CD4-positive, CD25-positive, alpha-beta regulatory T cell (primary cell): ENCODE measurements at regions not wholly inside any gene's neighbourhood (a gene's known extent, or its start where the extent isn't known, plus 50 kb on each side); places are given as distances from the start of the nearest gene placed in this dataset.

Source experiments
- ATAC-seq, 2 donors: fragments of 150-1000 bp; cut with Tn5 transposase; one replicate each; pipeline ENCODE4 v1.10.0; 2021; ENCODE audit warnings: low read depth in 2 of 2, moderate number of reproducible peaks in 2 of 2, moderate library complexity in 1 of 2
- DNase-seq, 3 donors: peaks; one replicate each; pipeline versions ENCODE4 v3.0.0 to v3.0.0-alpha.2; 2012 to 2022; ENCODE audit warnings: mixed read lengths in 1 of 3
- H3K27ac ChIP-seq: one replicate; pipeline ENCODE4 v1.7.0; 2013; ENCODE audit warnings: mild to moderate bottlenecking, low read length; ENCODE audit not compliant: insufficient read depth, poor library complexity, severe bottlenecking
- H3K27me3 ChIP-seq: one replicate; pipeline ENCODE4 v1.7.0; 2013; ENCODE audit warnings: low read length; ENCODE audit not compliant: control insufficient read depth, insufficient read depth
- H3K36me3 ChIP-seq: one replicate; pipeline ENCODE4 v1.7.0; 2013; ENCODE audit warnings: mild to moderate bottlenecking, low read length, moderate library complexity; ENCODE audit not compliant: control insufficient read depth, insufficient read depth
- H3K4me1 ChIP-seq: 2 replicates; pipeline ENCODE4 v1.7.0; 2013; ENCODE audit warnings: mild to moderate bottlenecking, low read length; ENCODE audit not compliant: insufficient read depth, control insufficient read depth, poor library complexity, severe bottlenecking
- H3K4me3 ChIP-seq: one replicate; pipeline ENCODE4 v1.7.0; 2013; ENCODE audit warnings: low read depth, mild to moderate bottlenecking, low read length, moderate library complexity
- H3K9me3 ChIP-seq, 2 experiments: 1 replicate in 1 of 2; 2 replicates in 1 of 2; pipeline ENCODE4 v1.7.0; 2013; ENCODE audit warnings: low read length in 2 of 2, mild to moderate bottlenecking in 1 of 2, moderate library complexity in 1 of 2; ENCODE audit not compliant: control insufficient read depth in 2 of 2
- H3K27ac Mint-ChIP-seq, 3 donors: one replicate each; pipeline ENCODE4 v1.8.0; 2020 to 2022; ENCODE audit warnings: mild to moderate bottlenecking in 3 of 3, mixed read lengths in 3 of 3, moderate library complexity in 2 of 3
- H3K27me3 Mint-ChIP-seq: one replicate; pipeline ENCODE4 v1.8.0; 2022; ENCODE audit warnings: mild to moderate bottlenecking, mixed read lengths
- H3K36me3 Mint-ChIP-seq: one replicate; pipeline ENCODE4 v1.8.0; 2020; ENCODE audit warnings: mixed read lengths
- H3K4me1 Mint-ChIP-seq, 4 donors: one replicate each; pipeline ENCODE4 v1.8.0; 2020 to 2022; ENCODE audit warnings: mixed read lengths in 4 of 4, mild to moderate bottlenecking in 1 of 4
- H3K4me3 Mint-ChIP-seq, 4 donors: one replicate each; pipeline ENCODE4 v1.8.0; 2020 to 2022; ENCODE audit warnings: mild to moderate bottlenecking in 4 of 4, mixed read lengths in 4 of 4, moderate library complexity in 3 of 4
- H3K9me3 Mint-ChIP-seq, 7 donors: one replicate each; pipeline ENCODE4 v1.8.0; 2020 to 2022; ENCODE audit warnings: mixed read lengths in 7 of 7, mild to moderate bottlenecking in 3 of 7, moderate library complexity in 2 of 7

DNA sequence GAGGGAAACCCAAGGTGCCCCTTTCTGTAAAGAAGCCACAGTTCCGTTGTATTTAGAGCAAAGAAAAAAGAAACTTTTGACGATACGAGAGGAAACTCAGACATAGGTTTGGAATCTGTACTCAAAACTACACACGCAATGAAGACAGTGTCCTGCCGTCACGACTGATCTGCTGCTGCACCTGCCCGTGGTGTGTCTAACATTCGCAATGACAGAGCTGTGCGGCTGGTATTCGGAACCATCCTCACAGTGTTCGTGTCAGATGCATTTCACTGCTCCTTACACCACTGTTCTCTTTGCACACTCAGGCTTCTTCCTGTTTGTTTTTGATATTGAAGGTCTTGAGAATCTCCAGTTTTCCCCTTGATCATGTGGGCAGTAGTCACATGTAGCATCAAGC is 84.8 kb downstream of the RTL6 start:
- H3K27me3 ChIP-seq: no peaks in the 10 kb centered on the region
- no peak overlapping the region for H3K27ac ChIP-seq
- Mint-ChIP-seq H3K27me3 (no peaks in the 10 kb centered on the region), H3K36me3 (no peaks in the 10 kb centered on the region), H3K9me3 (peaks cover 0 to 4% (median 0%) of the 10 kb centered on the region in 7 donors), H3K4me1 (no peaks in the 10 kb centered on the region), H3K27ac (no peak overlapping the region), H3K4me3 (no peak overlapping the region)
- no peak overlapping the region for H3K4me3 ChIP-seq
- no peaks in the 10 kb centered on the region for H3K9me3 ChIP-seq
- H3K4me1 ChIP-seq: no peaks in the 10 kb centered on the region
- ATAC-seq (no peak), DNase-seq (no peak)
- no peaks in the 10 kb centered on the region for H3K36me3 ChIP-seq

DNA sequence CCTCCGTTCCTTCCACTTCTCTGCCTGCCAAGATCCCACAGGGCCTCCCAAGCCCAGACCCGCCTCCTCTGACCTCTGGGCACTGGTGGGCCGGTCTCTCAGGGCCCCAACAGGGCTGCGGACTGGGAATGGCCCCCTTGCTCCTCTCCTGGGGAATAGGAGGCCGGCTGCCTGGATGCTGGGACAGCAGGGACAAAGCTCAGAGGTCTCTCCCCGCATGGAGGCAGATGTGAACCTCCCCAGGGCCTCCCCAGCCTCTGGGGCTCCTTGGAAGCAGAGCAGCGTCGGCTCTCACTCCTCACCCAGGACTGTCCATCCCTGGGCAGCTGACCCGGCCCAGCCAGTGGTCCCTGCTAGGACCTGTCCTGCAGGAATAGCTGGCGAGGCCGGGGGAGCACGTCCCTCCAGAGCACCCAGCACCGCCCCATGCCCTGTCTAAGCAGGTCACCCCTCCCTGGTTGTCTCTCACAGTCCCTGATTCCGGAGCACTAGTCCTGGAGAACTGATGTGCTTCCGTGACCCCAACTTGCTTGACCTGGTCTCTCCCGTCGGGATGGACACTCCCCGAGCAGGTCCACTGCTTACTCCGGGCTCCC is 85.8 kb downstream of the RTL6 start:
- no peak for ATAC-seq
- no peak overlapping the region for H3K27ac ChIP-seq
- Mint-ChIP-seq H3K27me3 (no peaks in the 10 kb centered on the region), H3K9me3 (peaks cover 0 to 4% (median 0%) of the 10 kb centered on the region in 7 donors), H3K4me1 (no peaks in the 10 kb centered on the region), H3K27ac (no peak overlapping the region), H3K4me3 (no peak overlapping the region), H3K36me3 (no peaks in the 10 kb centered on the region)
- no peak for DNase-seq
- H3K27me3 ChIP-seq: no peaks in the 10 kb centered on the region
- no peaks in the 10 kb centered on the region for H3K9me3 ChIP-seq
- H3K4me1 ChIP-seq: no peaks in the 10 kb centered on the region
- no peaks in the 10 kb centered on the region for H3K36me3 ChIP-seq
- H3K4me3 ChIP-seq: no peak overlapping the region

DNA sequence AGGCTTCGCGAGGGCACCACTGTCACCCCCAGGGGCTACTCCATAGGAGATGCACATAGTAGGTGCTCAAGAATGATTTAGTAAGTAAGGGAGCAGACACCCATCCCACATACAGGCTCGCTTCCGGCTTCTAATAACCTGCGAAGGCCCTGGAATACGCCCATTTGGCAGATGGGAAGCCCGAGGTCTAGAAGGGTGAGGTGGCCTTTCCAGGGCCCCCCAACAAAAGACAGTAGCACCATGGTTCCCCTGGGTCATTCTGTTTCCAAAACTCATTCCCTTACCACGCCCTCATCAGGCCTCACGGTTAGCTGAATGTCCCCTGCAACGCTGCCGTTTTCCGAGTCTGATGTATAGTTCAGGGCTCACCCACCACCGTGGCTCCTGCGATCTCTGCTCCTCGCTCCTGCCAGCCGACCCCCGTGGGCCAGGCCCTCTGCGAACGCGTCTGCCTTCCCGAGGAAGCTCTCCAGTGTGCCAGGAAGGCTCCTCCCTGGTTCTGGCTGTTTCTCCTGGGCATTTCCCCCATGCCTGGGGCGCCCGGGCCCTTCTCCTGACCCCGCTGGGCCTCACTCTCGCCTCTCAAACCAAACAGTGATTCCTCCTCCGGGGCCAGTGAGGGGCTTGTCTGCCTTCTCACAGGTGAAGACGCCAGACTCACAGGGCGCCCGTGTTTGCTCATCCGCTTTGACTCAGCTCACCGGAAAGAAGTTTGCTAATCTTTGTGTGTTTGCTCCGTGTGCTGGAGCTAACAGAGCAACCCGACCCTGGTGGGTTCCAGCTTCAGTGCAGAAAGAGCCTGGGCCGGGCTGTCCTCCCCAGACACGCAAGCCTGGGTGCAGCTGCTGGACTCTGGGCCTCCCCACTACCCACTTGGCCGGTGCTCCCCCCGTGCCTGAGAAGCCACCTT is 86.6 kb downstream of the RTL6 start:
- Mint-ChIP-seq H3K9me3 (peaks cover 0 to 4% (median 0%) of the 10 kb centered on the region in 7 donors), H3K4me3 (no peak overlapping the region), H3K4me1 (no peaks in the 10 kb centered on the region), H3K27me3 (no peaks in the 10 kb centered on the region), H3K27ac (no peak overlapping the region), H3K36me3 (no peaks in the 10 kb centered on the region)
- no peak overlapping the region for H3K4me3 ChIP-seq
- H3K27me3 ChIP-seq: no peaks in the 10 kb centered on the region
- H3K27ac ChIP-seq: no peak overlapping the region
- DNase-seq (no peak), ATAC-seq (no peak)
- no peaks in the 10 kb centered on the region for H3K4me1 ChIP-seq
- no peaks in the 10 kb centered on the region for H3K9me3 ChIP-seq
- no peaks in the 10 kb centered on the region for H3K36me3 ChIP-seq

DNA sequence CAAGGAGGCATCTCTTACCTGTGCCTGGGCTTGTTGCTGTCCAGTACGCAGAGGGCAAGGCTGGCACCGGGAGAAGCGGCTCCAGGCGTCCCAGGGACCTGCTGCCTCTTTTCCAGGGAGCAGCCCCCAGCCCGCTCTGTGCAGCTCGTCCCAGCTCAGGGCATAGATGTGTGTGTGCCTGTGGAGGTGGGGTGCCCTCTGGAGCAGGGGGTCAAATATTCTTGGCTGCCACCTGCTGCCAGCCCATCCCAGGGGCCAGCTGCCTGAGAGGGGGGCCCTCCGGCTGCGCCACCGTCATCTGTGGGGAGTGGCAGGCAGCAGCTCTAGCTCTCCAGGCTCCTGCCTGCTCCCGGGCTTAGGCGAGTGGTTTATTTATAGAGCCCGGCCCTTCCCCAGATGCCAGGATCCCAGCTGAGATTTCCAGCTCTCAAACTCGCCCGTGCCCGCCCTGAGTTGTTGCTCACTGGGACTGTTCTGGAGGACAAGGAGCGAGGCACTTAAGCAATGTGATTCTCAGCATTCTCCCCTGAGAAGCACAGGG is 87.5 kb downstream of the RTL6 start:
- Histone ChIP-seq H3K27me3 (no peaks in the 10 kb centered on the region), H3K9me3 (no peaks in the 10 kb centered on the region), H3K4me1 (no peaks in the 10 kb centered on the region), H3K27ac (no peak overlapping the region), H3K4me3 (no peak overlapping the region), H3K36me3 (no peaks in the 10 kb centered on the region)
- H3K27ac Mint-ChIP-seq: no peak overlapping the region
- H3K9me3 Mint-ChIP-seq: peaks cover 0 to 4% (median 0%) of the 10 kb centered on the region in 7 donors
- no peaks in the 10 kb centered on the region for H3K4me1 Mint-ChIP-seq
- no peaks in the 10 kb centered on the region for H3K36me3 Mint-ChIP-seq
- ATAC-seq (no peak), DNase-seq (no peak)
- no peaks in the 10 kb centered on the region for H3K27me3 Mint-ChIP-seq
- no peak overlapping the region for H3K4me3 Mint-ChIP-seq

GRCh38 chr22:44409974-44410316 is 88.1 kb downstream of the RTL6 start:
- Histone ChIP-seq H3K4me3 (no peak overlapping the region), H3K9me3 (no peaks in the 10 kb centered on the region), H3K27me3 (no peaks in the 10 kb centered on the region), H3K4me1 (no peaks in the 10 kb centered on the region), H3K27ac (no peak overlapping the region), H3K36me3 (no peaks in the 10 kb centered on the region)
- H3K4me1 Mint-ChIP-seq: no peaks in the 10 kb centered on the region
- no peak for DNase-seq
- no peak for ATAC-seq
- no peak overlapping the region for H3K27ac Mint-ChIP-seq
- H3K27me3 Mint-ChIP-seq: no peaks in the 10 kb centered on the region
- H3K4me3 Mint-ChIP-seq: no peak overlapping the region
- no peaks in the 10 kb centered on the region for H3K36me3 Mint-ChIP-seq
- H3K9me3 Mint-ChIP-seq: peaks cover 0 to 4% (median 0%) of the 10 kb centered on the region in 7 donors

DNA sequence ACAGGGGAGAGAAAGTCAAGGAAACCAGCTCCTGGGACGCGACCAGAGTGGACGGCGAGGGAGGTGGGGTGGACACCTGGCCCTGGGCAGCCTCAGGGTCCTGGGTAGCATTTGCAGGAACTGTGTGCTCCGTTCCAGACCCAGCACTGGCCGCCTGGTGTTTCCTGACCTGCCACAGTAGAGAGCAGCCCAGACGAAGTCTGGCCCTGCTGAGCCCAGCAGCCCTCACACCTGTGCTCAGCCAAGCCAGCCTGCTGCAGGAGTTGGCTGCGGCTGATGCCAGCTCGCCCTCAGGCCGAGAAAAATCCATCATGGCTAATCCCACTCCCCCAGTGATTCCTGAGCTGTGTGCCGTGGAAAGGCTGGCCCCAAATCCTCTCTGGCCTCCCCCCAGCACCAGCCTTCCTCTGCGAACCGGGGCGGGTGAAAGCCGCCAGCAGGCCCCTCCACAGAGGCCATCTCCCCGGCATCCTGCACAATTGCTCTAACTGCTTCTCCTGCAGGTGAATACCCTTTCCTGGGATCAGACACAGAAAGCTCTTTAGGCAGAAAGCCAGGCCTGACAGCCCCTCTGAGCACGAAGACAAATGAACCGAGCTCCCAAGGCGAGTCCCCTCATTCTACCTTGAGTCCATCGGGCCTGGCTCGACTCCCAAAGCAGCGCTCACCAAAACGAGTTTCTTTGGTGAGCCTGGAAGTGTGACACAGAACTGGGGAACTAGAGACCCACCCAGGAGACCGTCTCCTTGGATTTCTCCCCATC is 88.6 kb downstream of the RTL6 start:
- Mint-ChIP-seq H3K4me3 (no peak overlapping the region), H3K27ac (no peak overlapping the region), H3K9me3 (peaks cover 0 to 4% (median 0%) of the 10 kb centered on the region in 7 donors), H3K27me3 (no peaks in the 10 kb centered on the region), H3K4me1 (no peaks in the 10 kb centered on the region), H3K36me3 (no peaks in the 10 kb centered on the region)
- Histone ChIP-seq H3K27ac (no peak overlapping the region), H3K36me3 (no peaks in the 10 kb centered on the region), H3K4me1 (no peaks in the 10 kb centered on the region), H3K9me3 (no peaks in the 10 kb centered on the region), H3K4me3 (no peak overlapping the region), H3K27me3 (no peaks in the 10 kb centered on the region)
- ATAC-seq: no peak
- DNase-seq: no peak

DNA sequence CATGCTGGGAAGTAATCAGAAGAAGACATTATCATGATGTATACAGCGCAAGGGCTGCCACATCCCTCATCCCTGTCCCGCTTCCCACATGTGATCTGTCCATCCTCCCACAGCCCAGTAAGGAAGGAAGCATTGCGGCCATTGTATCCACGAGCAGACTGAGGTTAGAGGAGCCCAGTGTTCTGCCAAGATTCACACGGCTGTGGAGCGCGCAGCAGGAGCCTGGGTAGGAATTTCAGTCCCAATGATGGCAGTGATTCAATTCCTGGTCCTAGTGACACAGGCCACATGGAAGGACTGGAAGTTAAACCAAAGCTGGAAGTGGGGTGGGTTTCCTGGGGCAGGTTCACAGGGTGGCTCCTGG is 89.2 kb downstream of the RTL6 start:
- no peaks in the 10 kb centered on the region for H3K36me3 Mint-ChIP-seq
- no peak for DNase-seq
- H3K4me3 Mint-ChIP-seq: no peak overlapping the region
- no peak overlapping the region for H3K27ac Mint-ChIP-seq
- Histone ChIP-seq H3K9me3 (no peaks in the 10 kb centered on the region), H3K27me3 (no peaks in the 10 kb centered on the region), H3K4me3 (no peak overlapping the region), H3K4me1 (no peaks in the 10 kb centered on the region), H3K36me3 (no peaks in the 10 kb centered on the region), H3K27ac (no peak overlapping the region)
- peaks cover 0 to 4% (median 0%) of the 10 kb centered on the region in 7 donors for H3K9me3 Mint-ChIP-seq
- no peaks in the 10 kb centered on the region for H3K27me3 Mint-ChIP-seq
- H3K4me1 Mint-ChIP-seq: no peaks in the 10 kb centered on the region
- no peak for ATAC-seq
